OCI-LY1 (cell line): ENCODE measurements at regions not wholly inside any gene's neighbourhood (a gene's known extent, or its start where the extent isn't known, plus 50 kb on each side); places are given as distances from the start of the nearest gene placed in this dataset.
A peak's percentile ranks its signal among the peaks of the same experiment; 100 is the strongest.

Experiments used
- H2AFZ ChIP-seq: fragments of 200-600 bp; sonication (generic), shearing (Covaris generic); 2 replicates; pipeline ENCODE4 v1.6.0; 2014; ENCODE audit warnings: antibody characterized with exemption, mild to moderate bottlenecking, low read length
- H3F3A ChIP-seq: fragments of 200-600 bp; sonication (generic), shearing (Covaris generic); 2 replicates; pipeline ENCODE4 v1.6.0; 2014; ENCODE audit warnings: mild to moderate bottlenecking, antibody characterized with exemption, low read length, moderate library complexity; ENCODE audit not compliant: insufficient read depth
- H3K27ac ChIP-seq: fragments of 200-600 bp; sonication (generic); 2 replicates; pipeline ENCODE4 v1.5.1; 2014; ENCODE audit warnings: low read length, mixed run types, mild to moderate bottlenecking, low read depth; ENCODE audit not compliant: poor library complexity, severe bottlenecking
- H3K27me3 ChIP-seq: fragments of 200-600 bp; sonication (generic); 2 replicates; pipeline ENCODE4 v1.6.0; 2014; ENCODE audit warnings: antibody characterized with exemption, mild to moderate bottlenecking, low read length, moderate library complexity; ENCODE audit not compliant: insufficient read depth
- H3K36me3 ChIP-seq: fragments of 200-600 bp; sonication (generic); 2 replicates; pipeline ENCODE4 v1.6.1; 2014; ENCODE audit warnings: mild to moderate bottlenecking, antibody characterized with exemption, low read length, moderate library complexity, mixed read lengths; ENCODE audit not compliant: insufficient read depth
- H3K4me1 ChIP-seq: fragments of 200-600 bp; sonication (generic); 2 replicates; pipeline ENCODE4 v1.5.1; 2014; ENCODE audit warnings: mild to moderate bottlenecking, low read length, moderate library complexity; ENCODE audit not compliant: insufficient read depth, severe bottlenecking
- H3K4me2 ChIP-seq: fragments of 200-600 bp; sonication (generic), shearing (Covaris generic); 2 replicates; pipeline ENCODE4 v1.6.1; 2014; ENCODE audit warnings: low read length
- H3K4me3 ChIP-seq: fragments of 200-600 bp; sonication (generic); 2 replicates; pipeline ENCODE4 v1.5.1; 2014; ENCODE audit warnings: low read length, low read depth, mild to moderate bottlenecking, mixed read lengths; ENCODE audit not compliant: poor library complexity, severe bottlenecking
- H3K79me2 ChIP-seq: fragments of 200-600 bp; shearing (Covaris generic); 2 replicates; pipeline ENCODE4 v1.6.1; 2016; ENCODE audit warnings: mixed run types, low read length, mixed read lengths; ENCODE audit not compliant: insufficient read depth
- H3K9ac ChIP-seq: fragments of 200-600 bp; sonication (generic), shearing (Covaris generic); 2 replicates; pipeline ENCODE4 v1.6.1; 2014; ENCODE audit warnings: mild to moderate bottlenecking, low read length, mixed read lengths
- H3K9me2 ChIP-seq: fragments of 200-600 bp; sonication (generic), shearing (Covaris generic); 2 replicates; pipeline ENCODE4 v1.6.1; 2014; ENCODE audit warnings: low read depth, mild to moderate bottlenecking, low read length, mixed read lengths
- H3K9me3 ChIP-seq: fragments of 200-600 bp; shearing (Covaris generic); 2 replicates; pipeline ENCODE4 v1.6.1; 2014; ENCODE audit warnings: low read length, mixed read lengths
- H4K20me1 ChIP-seq: fragments of 200-600 bp; sonication (generic), shearing (Covaris generic); 2 replicates; pipeline ENCODE4 v1.6.0; 2016; ENCODE audit warnings: mild to moderate bottlenecking, low read length; ENCODE audit not compliant: insufficient read depth
- CTCF ChIP-seq: fragments of 200-600 bp; sonication (generic), shearing (Covaris generic); IDR thresholded peaks from 2 replicates; pipeline ENCODE4 v1.5.1; 2017; ENCODE audit warnings: mild to moderate bottlenecking, antibody characterized with exemption, low read length, moderate library complexity, mixed read lengths
- EZH2 ChIP-seq: fragments of 200-600 bp; sonication (generic), shearing (Covaris generic); IDR thresholded peaks from 2 replicates; pipeline ENCODE4 v1.8.0; 2017; ENCODE audit warnings: borderline replicate concordance, mixed run types, mild to moderate bottlenecking, antibody characterized with exemption, low read length, moderate library complexity, mixed read lengths

GRCh38 chr2:129248198-129248597 lies 731.3 kb upstream of the RAB6C start:
- Histone ChIP-seq H3K9ac (no peak overlapping the region), H3K79me2 (no peaks in the 10 kb centered on the region), H4K20me1 (no peaks in the 10 kb centered on the region), H2AFZ (no peak overlapping the region), H3K4me1 (no peaks in the 10 kb centered on the region), H3K4me3 (no peak overlapping the region), H3K9me3 (no peaks in the 10 kb centered on the region), H3K27ac (no peak overlapping the region), H3F3A (no peaks in the 10 kb centered on the region), H3K27me3 (no peaks in the 10 kb centered on the region), H3K4me2 (no peak overlapping the region), H3K36me3 (no peaks in the 10 kb centered on the region), H3K9me2 (no peaks in the 10 kb centered on the region)
- TF ChIP-seq EZH2 (no peak), CTCF (no peak)

DNA sequence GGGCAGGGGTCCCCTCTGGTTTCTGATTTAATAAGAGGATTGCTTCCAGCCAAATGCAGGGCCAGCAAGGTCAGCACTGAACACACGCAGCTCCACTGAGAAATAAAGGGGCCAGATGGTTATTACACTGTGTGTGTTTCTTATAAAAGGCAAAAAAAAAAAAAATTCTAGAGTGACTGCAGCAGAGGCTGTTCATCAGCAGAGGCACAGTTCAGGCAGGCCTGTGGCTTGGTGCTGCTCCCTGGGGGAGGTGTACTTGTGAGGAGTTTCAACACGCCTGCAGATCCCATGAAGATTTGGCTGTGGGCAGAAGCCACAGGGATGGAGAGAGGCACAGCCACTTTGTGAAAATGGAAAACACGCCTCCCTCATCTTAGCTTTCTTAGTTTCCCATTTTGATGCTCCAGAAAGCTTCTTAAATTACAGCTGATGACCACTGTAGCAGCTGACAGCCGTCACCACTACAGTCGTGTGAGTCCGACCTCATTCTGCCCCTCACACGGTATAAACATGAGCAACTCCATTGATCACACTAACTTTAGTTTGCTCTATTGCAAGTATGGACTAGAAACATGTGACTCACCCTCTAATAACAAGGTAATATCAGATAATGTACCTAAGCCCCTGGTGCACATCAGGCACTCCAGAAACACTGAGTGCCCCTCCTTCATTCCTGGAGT lies 726.5 kb upstream of the RAB6C start:
- H3K27me3 ChIP-seq = no peaks in the 10 kb centered on the region
- no peaks in the 10 kb centered on the region for H3K9me3 ChIP-seq
- no peak overlapping the region for H3K4me3 ChIP-seq
- no peaks in the 10 kb centered on the region for H3K36me3 ChIP-seq
- H4K20me1 ChIP-seq = no peaks in the 10 kb centered on the region
- H3K9me2 ChIP-seq = no peaks in the 10 kb centered on the region
- no peak overlapping the region for H3K27ac ChIP-seq
- no peaks in the 10 kb centered on the region for H3K79me2 ChIP-seq
- no peak overlapping the region for H3K4me2 ChIP-seq
- no peaks in the 10 kb centered on the region for H3F3A ChIP-seq
- H2AFZ ChIP-seq = no peak overlapping the region
- no peak for TF ChIP-seq CTCF
- no peak for TF ChIP-seq EZH2
- H3K9ac ChIP-seq = no peak overlapping the region
- no peaks in the 10 kb centered on the region for H3K4me1 ChIP-seq

GRCh38 chr2:129253461-129253812 lies 726.0 kb upstream of the RAB6C start:
- H3K27me3 ChIP-seq = no peaks in the 10 kb centered on the region
- H2AFZ ChIP-seq = no peak overlapping the region
- no peaks in the 10 kb centered on the region for H3K79me2 ChIP-seq
- H3K9ac ChIP-seq = no peak overlapping the region
- H3K27ac ChIP-seq = no peak overlapping the region
- no peak overlapping the region for H3K4me2 ChIP-seq
- no peaks in the 10 kb centered on the region for H3F3A ChIP-seq
- no peaks in the 10 kb centered on the region for H3K9me2 ChIP-seq
- TF ChIP-seq EZH2 (no peak), CTCF (peak; percentile 37; the same call in 1 of the 2 replicates)
- no peaks in the 10 kb centered on the region for H3K9me3 ChIP-seq
- H3K4me1 ChIP-seq = no peaks in the 10 kb centered on the region
- no peaks in the 10 kb centered on the region for H4K20me1 ChIP-seq
- H3K36me3 ChIP-seq = no peaks in the 10 kb centered on the region
- H3K4me3 ChIP-seq = no peak overlapping the region
